Fibroblast of skin of left quadriceps (primary cell): ENCODE measurements at regions not wholly inside any gene's neighbourhood (a gene's known extent, or its start where the extent isn't known, plus 50 kb on each side); places are given as distances from the start of the nearest gene placed in this dataset.
"Not testable (repeated sequence)": the region's sequence is repeated elsewhere in the genome, so short reads cannot be mapped to it uniquely, and the experiment has no call there.

Experiments
- DNase-seq, 2 experiments: peaks; one replicate each; pipeline ENCODE4 v3.0.0-alpha.2; 2013; ENCODE audit warnings: low read depth in 2 of 2

DNA sequence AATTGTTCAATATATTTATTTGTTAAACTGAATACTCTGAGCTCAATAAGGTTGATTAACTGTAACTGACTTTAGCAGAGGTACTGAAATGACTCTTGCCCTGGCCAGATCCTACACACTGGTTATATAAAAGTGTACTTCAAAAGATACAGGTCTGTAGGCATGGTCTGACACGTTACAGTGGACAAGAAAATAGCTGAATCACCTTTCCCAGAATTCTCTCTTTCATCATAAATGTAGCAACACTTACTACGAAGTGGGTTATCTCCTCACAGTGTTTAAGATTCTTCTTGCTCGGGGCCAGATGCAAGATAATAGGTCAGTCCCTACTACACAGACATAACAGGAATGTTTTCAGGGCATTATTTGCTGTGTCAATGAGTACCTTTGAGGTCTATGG lies 107.0 kb upstream of the ZC3H15 start:
- no peak for DNase-seq

DNA sequence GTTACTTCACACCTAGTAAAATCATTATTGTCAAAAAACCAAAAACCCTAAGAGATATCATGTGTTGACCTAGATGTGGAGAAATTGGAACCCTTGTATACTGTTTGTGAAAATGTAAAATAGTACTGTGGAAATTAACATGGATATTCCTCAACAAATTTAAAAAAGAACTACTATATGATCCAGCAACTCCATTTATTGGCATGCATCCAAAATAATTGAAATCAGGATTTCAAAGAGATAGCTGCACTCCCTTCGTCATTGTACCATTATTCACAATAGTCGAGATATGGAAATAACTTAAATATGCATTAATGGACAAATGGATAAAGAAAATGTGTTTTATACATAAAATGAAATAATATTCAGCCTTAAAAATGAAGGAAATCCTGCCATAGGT lies 105.3 kb upstream of the ZC3H15 start:
- DNase-seq: no peak

DNA sequence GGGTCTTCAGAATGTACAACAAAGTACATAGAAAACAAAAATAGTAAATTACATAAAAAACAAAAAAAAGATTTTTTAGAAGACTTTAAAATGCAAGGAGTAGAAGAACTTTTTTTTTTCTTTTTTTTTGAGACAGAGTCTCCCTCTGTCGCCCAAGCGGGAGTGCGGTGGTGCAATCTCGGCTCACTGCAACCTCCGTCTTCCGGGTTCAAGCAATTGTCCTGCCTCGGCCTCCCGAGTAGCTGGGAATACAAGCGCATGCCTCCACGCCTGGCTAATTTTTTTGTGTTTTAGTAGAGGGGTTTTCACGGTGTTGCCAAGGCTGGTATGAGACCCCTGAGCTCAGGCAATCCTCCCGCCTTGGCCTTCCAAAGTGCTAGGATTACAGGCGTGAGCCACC lies 104.5 kb upstream of the ZC3H15 start:
- DNase-seq: no peak

DNA sequence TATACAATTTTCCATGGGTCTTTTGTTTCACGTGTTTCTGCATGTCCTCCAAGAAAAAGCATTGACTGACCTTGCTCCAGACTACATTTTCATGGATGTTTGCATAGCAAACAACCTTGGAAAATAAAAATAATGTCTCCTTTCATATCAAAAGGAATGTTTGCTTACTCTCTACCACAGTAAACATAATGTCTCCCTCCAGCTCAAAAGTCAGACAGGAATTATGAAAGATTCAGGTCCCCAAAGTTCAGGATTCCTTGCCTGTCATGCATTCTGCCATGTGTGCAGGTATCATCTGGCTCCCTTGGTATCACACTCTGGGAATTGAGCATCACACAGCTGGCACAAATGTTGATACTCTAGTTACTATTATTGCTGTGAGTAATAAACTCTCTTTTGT lies 103.1 kb upstream of the ZC3H15 start:
- DNase-seq: no peak

DNA sequence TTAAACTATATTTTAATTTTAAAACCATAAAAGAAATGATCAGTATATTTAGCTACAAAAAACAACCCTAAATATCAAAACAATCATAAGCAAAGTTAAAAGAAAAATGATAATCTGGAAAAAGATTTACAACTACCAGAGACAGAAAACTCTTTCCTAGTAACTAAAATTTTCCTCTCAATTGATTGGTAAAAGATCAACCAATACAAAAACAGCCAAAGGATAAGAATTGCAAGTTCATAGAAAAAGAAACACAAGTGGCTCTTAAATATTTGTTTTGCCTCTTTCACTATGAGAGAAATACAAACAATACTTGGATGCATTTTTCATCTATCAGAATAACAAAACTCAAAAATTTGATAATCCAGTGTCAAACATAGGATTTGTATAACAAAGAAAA lies 101.8 kb upstream of the ZC3H15 start:
- no peak for DNase-seq

DNA sequence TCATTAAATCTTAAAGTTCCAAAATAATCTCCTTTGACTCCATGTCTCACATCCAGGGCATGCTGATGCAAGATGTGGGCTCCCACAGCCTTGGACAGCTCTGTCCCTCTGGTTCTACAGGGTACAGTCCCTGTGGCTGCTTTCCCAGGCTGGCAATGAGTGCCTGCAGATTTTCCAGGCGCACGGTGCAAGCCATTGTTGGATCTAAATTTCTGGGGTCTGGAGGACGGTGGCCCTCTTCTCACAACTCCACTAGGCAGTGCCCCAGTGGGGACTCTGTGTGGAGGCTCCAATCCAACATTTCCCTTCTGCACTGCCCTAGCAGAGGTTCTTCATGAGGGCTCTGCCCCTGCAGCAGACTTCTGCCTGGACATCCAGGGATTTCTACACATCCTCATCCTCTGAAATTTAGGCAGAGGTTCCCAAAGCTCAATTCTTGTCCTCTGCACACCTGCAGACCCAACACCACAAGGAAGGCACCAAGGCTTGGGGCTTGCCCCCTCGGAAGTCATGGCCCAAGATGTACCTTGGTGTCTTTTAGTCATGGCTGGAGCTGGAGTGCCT lies 100.3 kb upstream of the ZC3H15 start:
- not testable (repeated sequence) for DNase-seq

DNA sequence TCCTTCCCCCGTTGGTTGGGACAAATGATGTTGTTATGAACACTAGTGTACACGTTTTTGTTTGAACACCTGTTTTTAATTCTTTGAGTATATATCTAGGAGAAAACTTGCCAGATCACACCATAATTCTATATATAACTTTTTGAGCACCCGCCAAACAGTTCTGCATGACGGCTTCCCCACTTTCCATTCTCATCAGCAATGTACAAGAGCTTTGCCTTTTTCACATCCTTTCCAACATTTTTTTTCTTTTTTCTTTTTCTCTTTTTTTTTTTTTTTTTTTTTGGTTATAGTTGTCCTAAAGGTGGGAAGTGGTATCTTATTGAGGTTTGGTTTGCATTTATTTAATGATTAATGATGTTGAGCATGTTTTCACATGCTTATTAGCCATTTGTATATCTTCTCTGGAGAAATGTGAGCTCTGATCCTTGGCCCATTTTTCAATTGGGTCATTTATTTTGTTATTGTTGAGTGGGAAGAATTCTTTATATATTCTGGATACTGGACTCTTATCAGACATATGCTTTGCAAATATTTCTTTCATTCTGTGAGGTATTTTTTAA lies 86.9 kb upstream of the ZC3H15 start:
- DNase-seq: no peak

DNA sequence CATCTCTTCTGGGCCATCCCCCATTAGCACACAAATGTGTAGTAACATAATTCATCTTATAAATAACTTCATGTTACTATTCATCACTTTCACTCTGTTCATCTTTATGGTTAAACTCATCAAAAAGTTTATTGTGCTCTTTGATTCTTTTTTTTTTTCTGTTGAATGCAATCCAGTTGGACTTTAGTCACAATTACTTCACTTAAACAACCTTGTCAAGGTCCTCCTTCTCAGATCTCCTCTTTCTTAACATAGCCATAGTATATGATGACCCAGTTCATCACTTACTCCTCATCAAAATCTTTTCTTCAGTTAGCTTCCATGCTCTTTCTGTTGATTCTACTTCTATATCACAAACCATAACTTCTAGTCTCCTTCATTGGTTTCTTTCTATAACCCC lies 80.2 kb upstream of the ZC3H15 start:
- DNase-seq: no peak

DNA sequence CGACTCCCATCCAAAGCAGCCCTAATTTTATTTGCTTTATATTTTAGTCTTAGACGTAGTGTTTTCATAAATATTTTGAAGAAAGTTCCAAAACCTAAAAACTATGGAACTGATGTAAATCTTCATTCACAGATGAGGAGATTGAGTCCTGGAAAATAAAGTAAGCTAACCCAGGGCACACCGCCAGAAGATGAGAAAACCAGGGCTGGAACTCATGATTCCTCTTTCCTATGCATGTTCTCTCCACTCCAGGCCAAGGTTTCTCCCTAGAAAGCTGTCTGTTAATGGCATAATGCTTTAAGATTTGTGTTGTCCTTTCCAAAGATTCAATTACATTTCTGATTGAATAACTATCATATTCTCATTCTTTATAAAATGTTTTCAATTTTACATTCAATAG lies 78.4 kb upstream of the ZC3H15 start:
- DNase-seq: no peak

DNA sequence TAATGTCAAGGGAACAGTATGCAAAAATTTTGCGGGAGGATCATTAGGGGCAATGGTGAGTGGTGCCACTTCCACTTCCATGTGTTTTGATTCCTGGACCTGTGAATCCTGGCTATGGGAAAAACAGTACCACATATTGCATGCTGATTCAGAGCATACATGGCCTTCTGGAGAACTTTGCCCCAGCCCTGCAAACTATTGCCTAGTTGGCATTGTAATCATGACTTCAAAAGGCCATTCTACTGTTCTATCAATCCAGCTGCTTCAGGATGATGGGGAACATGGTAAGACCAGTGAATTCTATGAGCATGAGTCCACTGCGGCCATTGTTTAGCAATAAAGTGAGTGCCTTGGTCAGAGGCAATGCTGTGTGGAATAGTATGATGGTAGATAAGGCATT lies 75.3 kb upstream of the ZC3H15 start:
- no peak for DNase-seq

DNA sequence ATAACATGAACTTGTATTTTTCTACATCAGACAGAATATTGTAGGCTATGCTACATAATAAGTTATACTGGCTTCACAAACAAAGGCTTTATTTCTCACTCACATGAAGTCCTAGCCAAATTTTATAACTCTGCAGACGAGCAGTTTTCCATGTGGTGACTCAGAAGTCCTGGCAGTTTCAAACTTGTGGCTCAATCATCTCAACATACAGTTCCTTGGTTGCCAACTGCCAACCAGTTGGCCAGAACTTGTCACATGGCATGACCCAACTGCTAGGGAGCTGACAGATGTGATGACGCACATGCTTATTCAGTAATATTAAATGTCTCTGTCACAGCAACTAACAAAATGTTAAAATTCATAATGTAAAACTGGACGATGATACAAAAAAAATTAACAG lies 63.8 kb upstream of the ZC3H15 start:
- DNase-seq: peak; percentile 32 to 34

DNA sequence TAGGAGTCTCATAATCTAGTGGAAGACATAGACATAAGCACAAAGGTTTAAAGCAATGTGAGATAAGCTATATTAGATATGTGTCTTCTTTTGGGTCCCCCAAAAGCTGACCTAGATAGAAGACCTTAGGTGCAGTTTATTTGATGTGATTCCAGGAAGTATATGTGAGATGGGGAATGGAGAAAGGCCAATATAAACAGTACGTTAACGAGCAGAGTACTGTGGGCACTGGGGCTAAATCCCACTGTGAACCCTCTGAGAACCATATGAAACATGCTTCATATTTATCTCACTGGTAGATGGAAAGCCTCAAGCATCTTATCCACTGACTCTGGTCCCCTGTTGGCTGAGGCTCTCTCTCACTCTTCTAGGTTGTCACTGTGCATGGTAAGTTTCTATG lies 62.6 kb upstream of the ZC3H15 start:
- DNase-seq: no peak

DNA sequence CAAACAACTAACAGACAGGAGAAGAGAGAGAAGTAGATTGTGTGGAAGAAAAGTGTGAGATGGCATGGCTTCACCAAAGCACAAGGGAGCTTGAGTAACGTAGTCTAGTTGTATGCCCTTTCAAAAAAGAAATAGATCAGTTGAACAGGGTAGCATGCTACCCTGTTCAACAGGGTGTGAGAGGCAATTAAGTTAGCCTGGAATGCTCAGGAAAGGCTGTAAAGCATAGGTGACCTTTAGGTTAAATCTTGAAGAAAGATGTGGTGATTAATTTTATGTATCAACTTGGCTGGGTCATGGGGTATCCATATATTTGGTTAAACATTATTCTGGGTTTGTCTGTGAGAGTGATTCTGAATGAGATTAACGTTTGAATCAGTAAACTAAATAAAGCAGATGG lies 61.8 kb upstream of the ZC3H15 start:
- no peak for DNase-seq

DNA sequence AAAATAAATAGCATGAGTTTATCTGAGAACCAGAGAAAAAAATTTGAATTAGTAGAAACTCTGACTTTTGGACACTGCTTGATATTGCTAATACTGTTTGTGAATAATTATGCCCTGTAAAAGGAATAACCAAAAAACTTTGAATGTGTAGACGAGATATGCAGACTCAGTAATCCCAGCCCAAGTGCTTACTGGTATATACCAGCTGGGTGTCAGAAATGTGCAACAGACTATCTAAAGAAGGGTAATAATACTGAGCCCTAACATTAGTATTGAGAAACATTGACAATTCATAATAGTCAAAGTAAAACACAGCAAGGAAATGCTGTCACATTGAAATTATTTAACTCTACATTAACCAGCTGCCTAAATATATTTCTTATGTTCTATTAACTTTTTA lies 60.5 kb upstream of the ZC3H15 start:
- DNase-seq: no peak

DNA sequence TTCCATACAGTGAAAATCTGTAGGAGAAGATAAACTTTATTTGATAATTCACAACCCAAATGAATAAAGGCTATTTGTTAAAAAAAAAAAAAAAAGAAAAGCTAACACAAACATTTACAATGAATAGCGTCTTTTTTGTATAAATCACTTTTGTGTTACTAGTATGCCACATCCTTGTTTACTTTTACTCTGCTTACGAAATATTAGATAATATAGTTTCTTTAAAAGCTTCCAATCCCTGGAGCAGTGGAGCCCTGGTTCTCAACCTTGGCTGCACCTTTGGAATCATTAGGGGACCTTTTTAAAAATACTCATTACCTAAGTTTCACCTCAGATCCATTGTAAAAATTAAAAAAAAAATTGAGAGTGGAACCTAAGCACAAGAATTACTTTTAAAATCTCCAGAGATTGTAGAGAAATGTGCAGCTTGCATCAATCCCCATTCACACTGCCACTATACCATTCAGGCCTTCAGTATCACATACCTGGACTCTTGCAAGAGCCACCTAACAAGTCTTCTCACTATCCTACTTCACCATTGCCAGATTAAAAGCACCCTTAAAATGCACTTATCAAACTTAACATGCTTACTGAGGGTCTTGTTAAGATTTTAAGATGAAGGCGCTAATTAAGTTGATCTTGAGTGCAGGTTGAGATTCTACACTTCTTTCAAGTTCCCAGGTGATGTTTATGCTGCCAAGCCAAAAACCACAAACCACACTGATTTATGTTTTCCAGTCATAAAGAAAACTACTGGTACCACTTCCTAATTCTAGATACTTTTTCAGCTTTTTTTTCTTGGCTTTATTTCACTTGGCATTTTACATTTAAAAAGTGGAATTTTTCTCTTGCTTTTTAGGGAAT lies 59.7 kb upstream of the ZC3H15 start:
- DNase-seq: no peak

DNA sequence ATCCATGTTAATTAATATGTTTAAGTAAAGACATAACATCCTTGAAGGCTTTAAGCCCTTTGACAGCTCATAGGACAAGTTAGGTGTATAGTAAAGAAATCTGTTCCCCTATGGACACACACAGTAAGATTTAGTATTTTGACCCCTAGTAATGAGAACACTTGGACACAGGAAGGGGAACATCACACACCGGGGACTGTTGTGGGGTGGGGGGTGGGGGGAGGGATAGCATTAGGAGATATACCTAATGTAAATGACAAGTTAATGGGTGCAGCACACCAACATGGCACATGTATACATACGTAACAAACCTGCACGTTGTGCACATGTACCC lies 59.1 kb upstream of the ZC3H15 start:
- DNase-seq: not testable (repeated sequence)

DNA sequence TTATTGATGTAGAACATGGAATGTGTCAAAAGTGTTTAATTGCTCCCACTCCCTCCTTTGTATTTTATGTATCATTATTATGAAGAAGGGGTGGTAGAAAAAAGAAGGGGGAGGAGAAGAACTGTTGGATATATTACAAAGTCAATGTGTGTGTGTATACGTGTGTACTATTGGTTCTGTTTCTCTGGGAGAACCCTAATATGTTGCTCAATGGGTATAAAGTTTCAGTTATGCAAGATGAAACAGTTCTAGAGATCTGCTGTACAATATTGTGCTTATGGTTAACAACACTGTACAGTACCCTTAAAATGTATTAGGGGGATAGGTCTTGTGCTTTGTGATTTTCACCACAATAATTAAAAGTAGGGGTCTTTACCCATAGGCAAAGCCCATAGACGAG lies 58.1 kb upstream of the ZC3H15 start:
- DNase-seq: no peak

DNA sequence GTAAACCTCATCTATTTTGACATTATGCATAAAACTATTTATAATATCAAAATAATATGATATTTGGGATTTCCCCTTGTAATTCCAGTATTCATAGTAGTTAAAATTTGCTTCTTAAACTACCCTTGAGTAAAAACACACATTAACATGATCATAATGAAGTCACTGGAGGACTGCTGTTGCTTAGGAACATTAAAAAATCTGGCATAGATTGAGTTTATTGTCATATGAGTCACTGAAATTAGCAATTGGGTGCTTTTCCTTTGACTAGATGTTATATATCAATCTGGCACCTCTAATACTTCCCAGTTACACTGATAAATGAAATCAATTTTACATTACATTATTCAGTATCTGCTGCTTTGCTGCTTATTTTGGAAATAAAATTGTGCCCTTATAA lies 57.0 kb upstream of the ZC3H15 start:
- no peak for DNase-seq

DNA sequence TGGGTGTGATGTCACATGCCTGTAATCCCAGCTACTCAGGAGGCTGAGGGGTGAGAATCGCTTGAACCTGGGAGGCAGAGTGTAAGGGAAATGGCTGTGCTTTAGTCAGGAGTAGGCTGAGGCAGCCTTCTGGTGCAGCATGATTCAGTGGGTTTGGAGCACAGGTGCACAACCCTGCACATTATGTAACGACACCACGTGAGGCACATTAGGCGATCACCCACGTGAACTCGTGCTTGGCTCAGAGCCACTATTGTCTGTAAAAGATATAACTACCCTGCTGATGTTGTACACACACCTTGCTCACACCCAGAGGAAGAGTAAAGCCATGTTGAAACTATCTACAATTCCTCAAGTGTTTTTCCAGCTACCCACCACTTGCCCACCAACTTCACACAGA lies 54.8 kb upstream of the ZC3H15 start:
- DNase-seq: no peak

DNA sequence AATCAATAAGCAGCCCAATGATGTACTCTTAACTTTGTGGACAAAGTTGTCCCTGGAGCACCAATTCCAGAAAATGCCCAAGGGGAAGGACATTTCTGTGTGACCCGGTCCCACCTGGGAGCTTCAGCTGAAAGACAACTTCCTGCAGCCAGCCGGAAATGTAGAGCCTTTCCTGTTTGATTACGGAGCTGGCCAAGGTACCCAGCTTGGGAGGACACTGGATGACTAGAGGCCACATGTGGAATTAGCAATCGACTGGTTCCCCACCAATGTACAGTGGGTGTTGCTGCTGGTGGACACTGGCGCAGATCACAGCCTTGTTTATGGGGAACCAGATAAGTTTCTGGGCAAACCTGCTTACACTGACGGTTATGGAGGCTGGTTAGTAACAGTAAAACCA lies 53.0 kb upstream of the ZC3H15 start:
- DNase-seq: no peak

DNA sequence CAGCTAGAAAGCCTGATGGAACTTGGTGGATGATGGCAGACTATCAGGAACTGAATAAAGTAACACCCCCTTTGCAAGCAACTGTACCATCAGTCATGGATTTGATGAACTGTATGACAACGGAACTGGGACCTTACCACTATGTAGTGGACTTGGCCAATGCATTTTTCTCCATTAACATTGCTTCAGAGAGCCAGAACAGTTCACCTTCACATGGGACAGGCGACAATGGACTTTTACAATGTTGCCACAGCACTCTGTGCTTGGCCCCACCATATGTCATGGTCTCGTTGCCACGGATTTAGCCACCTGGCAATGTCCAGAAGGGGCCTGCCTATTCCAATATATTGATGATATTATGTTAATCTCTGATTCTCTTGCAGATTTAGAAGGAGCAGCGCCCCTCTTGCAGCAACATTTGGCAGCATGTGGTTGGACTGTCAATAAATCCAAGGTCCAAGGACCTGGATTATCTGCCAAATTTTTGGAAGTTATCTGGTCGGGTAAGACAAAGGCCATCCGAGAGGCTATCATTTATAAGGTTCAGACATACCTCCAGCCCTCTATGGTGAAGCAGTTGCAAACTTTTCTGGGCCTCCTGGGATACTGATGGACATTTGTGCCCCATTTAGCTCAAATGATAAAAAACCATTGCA lies 52.2 kb upstream of the ZC3H15 start:
- DNase-seq: no peak
